Subcutaneous abdominal adipose tissue (tissue), 5 donors: ENCODE measurements at regions not wholly inside any gene's neighbourhood (a gene's known extent, or its start where the extent isn't known, plus 50 kb on each side); places are given as distances from the start of the nearest gene placed in this dataset.

Source experiments
- H3K27ac ChIP-seq: one replicate; pipeline ENCODE4 v1.7.0; 2013; ENCODE audit warnings: low read depth, mild to moderate bottlenecking, inconsistent platforms, low read length, moderate library complexity
- H3K27me3 ChIP-seq, 5 donors: one replicate each; pipeline ENCODE4 v1.7.0; 2013; ENCODE audit warnings: low read length in 5 of 5, inconsistent platforms in 1 of 5; ENCODE audit not compliant: control insufficient read depth in 5 of 5, insufficient read depth in 4 of 5
- H3K36me3 ChIP-seq, 5 donors: one replicate each; pipeline ENCODE4 v1.7.0; 2013; ENCODE audit warnings: low read length in 5 of 5; ENCODE audit not compliant: control insufficient read depth in 5 of 5, insufficient read depth in 5 of 5
- H3K4me1 ChIP-seq, 5 donors: one replicate each; pipeline ENCODE4 v1.7.0; 2013; ENCODE audit warnings: low read length in 5 of 5, mild to moderate bottlenecking in 3 of 5, moderate library complexity in 1 of 5; ENCODE audit not compliant: control insufficient read depth in 5 of 5, insufficient read depth in 5 of 5
- H3K4me3 ChIP-seq, 5 donors: one replicate each; pipeline ENCODE4 v1.7.0; 2013; ENCODE audit warnings: low read length in 5 of 5, low read depth in 1 of 5
- H3K9ac ChIP-seq, 5 donors: one replicate each; pipeline ENCODE4 v1.7.0; 2013; ENCODE audit warnings: low read length in 5 of 5, mild to moderate bottlenecking in 4 of 5, moderate library complexity in 3 of 5
- H3K9me3 ChIP-seq, 5 donors: one replicate each; pipeline ENCODE4 v1.7.0; 2013; ENCODE audit warnings: low read length in 5 of 5; ENCODE audit not compliant: control insufficient read depth in 5 of 5
- donor health status: healthy.
- donor health status: healthy.
- donor health status: healthy.
- donor health status: healthy.
- donor health status: healthy.

DNA sequence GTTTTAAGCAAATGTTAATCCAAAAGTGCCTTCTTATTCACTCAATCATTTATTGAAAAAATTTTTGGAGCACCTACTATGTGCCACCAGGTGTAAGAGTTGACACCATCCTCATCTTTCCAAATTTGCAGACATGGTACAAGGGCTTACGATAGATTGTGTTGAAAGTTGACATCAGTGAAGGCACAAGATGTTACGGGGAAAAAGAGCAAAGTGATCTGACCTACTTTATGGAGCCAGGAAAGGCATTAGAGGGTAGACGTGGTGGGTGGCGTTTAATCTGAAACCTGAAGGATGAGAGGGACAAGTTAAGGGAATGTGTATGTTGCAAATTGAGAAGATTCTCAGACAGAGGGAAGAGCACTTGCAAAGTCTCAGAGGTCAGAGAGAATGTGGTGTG is 167.8 kb upstream of the HAND2 start:
- Histone ChIP-seq H3K4me1 (no peaks in the 10 kb centered on the region), H3K9ac (no peak overlapping the region), H3K27ac (no peak overlapping the region), H3K9me3 (no peaks in the 10 kb centered on the region), H3K4me3 (no peak overlapping the region), H3K36me3 (no peaks in the 10 kb centered on the region), H3K27me3 (no peaks in the 10 kb centered on the region)

DNA sequence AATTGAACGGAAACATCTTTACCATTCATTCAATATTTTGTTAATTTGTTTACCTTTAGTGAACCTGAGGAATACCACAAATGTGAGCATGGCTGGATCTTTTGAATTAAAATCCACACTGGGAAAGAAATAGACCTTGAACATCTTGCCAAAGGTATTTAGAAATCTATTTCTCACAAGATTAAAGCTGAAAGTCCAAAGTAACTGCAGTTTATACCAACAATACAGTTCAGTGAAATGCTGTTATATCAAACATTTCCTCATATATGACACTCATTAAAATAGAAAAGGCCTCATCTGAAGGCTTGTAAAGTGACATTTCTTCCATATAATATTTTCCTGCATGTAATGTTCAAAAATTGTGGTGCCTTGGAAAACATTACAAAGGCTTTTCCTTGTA is 166.5 kb upstream of the HAND2 start:
- H3K4me1 ChIP-seq, result no peaks in the 10 kb centered on the region
- no peaks in the 10 kb centered on the region for H3K27me3 ChIP-seq
- no peak overlapping the region for H3K4me3 ChIP-seq
- H3K27ac ChIP-seq, result no peak overlapping the region
- no peaks in the 10 kb centered on the region for H3K36me3 ChIP-seq
- no peaks in the 10 kb centered on the region for H3K9me3 ChIP-seq
- H3K9ac ChIP-seq, result no peak overlapping the region

DNA sequence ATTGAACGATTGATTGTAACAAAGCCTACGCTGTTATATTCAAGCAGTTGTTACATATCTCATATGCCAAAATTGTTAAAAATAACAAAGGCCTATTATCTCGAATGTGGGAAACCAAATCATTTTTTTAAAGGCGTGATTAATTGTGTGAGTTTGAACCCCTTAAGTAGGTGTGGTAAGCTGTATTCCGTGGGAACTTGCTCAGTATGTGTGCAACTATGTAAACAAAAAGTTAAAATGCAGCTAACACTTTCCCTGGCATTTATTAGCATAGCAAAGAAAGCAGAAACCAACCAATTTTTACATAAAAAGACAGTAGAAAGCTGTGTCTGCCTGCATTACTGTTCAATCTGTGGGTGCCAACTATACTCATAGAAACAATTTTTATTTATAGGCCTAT is 166.0 kb upstream of the HAND2 start:
- no peak overlapping the region for H3K9ac ChIP-seq
- no peaks in the 10 kb centered on the region for H3K4me1 ChIP-seq
- no peaks in the 10 kb centered on the region for H3K27me3 ChIP-seq
- H3K27ac ChIP-seq, result no peak overlapping the region
- no peaks in the 10 kb centered on the region for H3K36me3 ChIP-seq
- no peak overlapping the region for H3K4me3 ChIP-seq
- H3K9me3 ChIP-seq, result no peaks in the 10 kb centered on the region

DNA sequence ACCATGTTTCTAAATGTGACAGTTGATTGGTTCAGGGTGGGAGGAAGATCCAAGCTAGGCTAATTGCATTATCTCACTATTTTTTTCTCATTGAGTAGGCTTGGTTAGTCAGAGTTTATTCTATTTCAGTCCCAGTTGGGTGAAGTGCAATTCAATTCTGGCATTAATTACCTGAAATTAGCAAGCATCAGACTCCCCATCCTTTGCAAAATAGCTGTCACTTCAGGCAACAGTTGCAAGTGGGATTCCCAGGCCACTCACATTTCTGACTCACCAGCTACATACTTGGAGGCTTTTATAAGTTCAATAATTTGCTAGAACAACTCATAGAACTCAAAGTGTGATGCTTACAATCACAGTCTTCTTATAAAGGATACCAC is 155.8 kb upstream of the HAND2 start:
- no peaks in the 10 kb centered on the region for H3K9me3 ChIP-seq
- H3K27ac ChIP-seq, result no peak overlapping the region
- H3K4me3 ChIP-seq, result no peak overlapping the region
- no peaks in the 10 kb centered on the region for H3K27me3 ChIP-seq
- no peaks in the 10 kb centered on the region for H3K36me3 ChIP-seq
- no peak overlapping the region for H3K9ac ChIP-seq
- no peaks in the 10 kb centered on the region for H3K4me1 ChIP-seq

DNA sequence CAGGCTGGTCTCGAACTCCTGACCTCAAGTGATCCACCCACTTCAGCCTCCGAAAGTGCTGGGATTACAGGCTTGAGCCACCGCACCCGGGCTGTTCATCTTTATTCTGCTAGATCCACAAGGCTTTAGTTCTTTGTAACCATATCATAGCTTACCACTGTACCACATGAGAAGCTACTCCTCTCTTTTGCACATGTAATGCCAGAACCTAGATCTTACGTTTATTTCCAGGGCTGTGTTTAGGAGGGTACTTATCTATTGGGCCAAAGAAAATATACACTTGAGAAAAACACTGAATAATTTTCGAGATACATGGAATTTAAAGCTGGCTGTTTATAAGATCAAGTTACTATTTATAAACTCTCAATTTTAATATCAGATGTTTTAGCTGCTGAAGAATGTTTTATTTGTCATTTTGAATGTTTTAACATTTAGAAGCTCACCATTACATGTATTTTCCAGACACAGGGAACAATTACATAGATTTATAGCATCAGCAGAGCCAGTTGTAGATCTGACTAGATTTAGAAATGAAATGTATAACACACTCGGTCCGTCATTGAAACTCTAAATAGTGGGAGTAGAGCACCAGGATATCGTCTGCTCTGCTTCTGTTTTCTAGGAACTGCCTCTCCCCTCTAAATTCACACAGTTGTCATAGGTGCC is 155.3 kb upstream of the HAND2 start:
- no peaks in the 10 kb centered on the region for H3K36me3 ChIP-seq
- no peak overlapping the region for H3K4me3 ChIP-seq
- no peaks in the 10 kb centered on the region for H3K4me1 ChIP-seq
- no peaks in the 10 kb centered on the region for H3K27me3 ChIP-seq
- H3K27ac ChIP-seq, result no peak overlapping the region
- no peak overlapping the region for H3K9ac ChIP-seq
- H3K9me3 ChIP-seq, result no peaks in the 10 kb centered on the region

- Histone ChIP-seq H3K36me3 (no peaks in the 10 kb centered on the region), H3K27me3 (no peaks in the 10 kb centered on the region), H3K9ac (no peak overlapping the region), H3K27ac (no peak overlapping the region), H3K9me3 (no peaks in the 10 kb centered on the region), H3K4me3 (no peak overlapping the region), H3K4me1 (no peaks in the 10 kb centered on the region)
These were observed 154.2 kb upstream of the HAND2 start for GRCh38 chr4:173684223-173684622.

GRCh38 chr4:173682609-173683008 is 152.6 kb upstream of the HAND2 start:
- no peaks in the 10 kb centered on the region for H3K9me3 ChIP-seq
- H3K27ac ChIP-seq, result no peak overlapping the region
- no peak overlapping the region for H3K9ac ChIP-seq
- no peak overlapping the region for H3K4me3 ChIP-seq
- H3K4me1 ChIP-seq, result no peaks in the 10 kb centered on the region
- no peaks in the 10 kb centered on the region for H3K36me3 ChIP-seq
- H3K27me3 ChIP-seq, result no peaks in the 10 kb centered on the region

DNA sequence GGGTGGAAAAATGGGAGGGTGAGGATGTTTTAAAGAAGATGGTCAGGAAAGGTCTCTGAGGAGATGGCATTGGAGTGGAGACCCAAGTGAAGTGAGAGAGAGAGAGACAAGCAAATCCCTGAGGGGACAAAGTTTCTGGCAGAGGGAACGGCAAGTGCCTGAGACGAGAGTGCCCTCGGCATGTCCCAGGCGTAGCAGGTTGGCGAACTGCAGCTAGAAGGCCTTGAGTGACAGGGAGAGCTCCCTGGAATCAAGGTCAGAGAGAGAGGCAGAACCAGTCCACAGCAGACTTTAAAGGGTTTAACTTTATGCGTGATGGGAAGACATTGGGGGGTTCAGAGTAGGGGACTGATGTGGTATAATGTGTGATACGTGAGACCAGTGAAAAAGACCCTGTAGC is 150.2 kb upstream of the HAND2 start:
- Histone ChIP-seq H3K9me3 (no peaks in the 10 kb centered on the region), H3K4me1 (no peaks in the 10 kb centered on the region), H3K27ac (no peak overlapping the region), H3K9ac (no peak overlapping the region), H3K36me3 (no peaks in the 10 kb centered on the region), H3K4me3 (no peak overlapping the region), H3K27me3 (no peaks in the 10 kb centered on the region)

DNA sequence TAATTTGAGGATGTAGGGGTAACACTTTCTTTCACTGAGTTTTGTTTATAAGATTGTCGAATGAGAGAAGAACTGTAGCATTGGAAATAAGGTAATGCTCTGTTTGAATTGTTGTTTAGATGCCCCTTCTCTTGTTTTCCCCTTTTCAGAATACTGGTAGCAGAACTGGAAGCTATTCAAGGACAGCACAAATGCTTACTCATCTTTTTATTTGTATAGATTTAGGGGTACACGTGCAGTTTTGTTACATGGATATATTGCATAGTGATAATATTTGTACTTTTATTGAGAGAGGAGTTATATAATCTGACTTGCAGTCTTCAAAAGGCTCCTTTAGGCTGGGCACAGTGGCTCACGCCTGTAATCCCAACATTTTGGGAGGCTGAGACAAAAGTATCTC is 145.4 kb upstream of the HAND2 start:
- Histone ChIP-seq H3K27ac (no peak overlapping the region), H3K27me3 (no peaks in the 10 kb centered on the region), H3K9me3 (peaks cover 0 to 2% (median 0%) of the 10 kb centered on the region in 5 donors), H3K4me3 (no peak overlapping the region), H3K4me1 (no peaks in the 10 kb centered on the region), H3K9ac (no peak overlapping the region), H3K36me3 (no peaks in the 10 kb centered on the region)

- Histone ChIP-seq H3K4me3 (no peak overlapping the region), H3K36me3 (no peaks in the 10 kb centered on the region), H3K9me3 (peaks cover 0 to 2% (median 0%) of the 10 kb centered on the region in 5 donors), H3K27me3 (no peaks in the 10 kb centered on the region), H3K4me1 (no peaks in the 10 kb centered on the region), H3K9ac (no peak overlapping the region), H3K27ac (no peak overlapping the region)
These were observed 139.6 kb upstream of the HAND2 start for GRCh38 chr4:173669460-173670179.
